Keratinocyte (primary cell): ENCODE measurements at regions not wholly inside any gene's neighbourhood (a gene's known extent, or its start where the extent isn't known, plus 50 kb on each side); places are given as distances from the start of the nearest gene placed in this dataset.

Experiments used
- DNase-seq: peaks from one replicate; pipeline ENCODE4 v3.0.0-alpha.2; 2011; ENCODE audit warnings: low read depth, missing footprints, low spot score
- FAIRE-seq: peaks from 2 replicates; lab custom pipeline; 2011; peaks lifted over from hg19 to GRCh38; lab: Jason Lieb, UNC
- H2AFZ ChIP-seq: 2 replicates; pipeline ENCODE4 v1.6.0; 2012; ENCODE audit warnings: low read length, control low read depth, inconsistent platforms; ENCODE audit not compliant: control insufficient read depth
- H3K27ac ChIP-seq: 2 replicates; pipeline ENCODE4 v1.5.1; 2011; ENCODE audit warnings: low read length; ENCODE audit not compliant: control insufficient read depth, insufficient read depth
- H3K27me3 ChIP-seq: 3 replicates; pipeline ENCODE4 v1.6.0; 2011; ENCODE audit warnings: low read length; ENCODE audit not compliant: control insufficient read depth, insufficient read depth; ENCODE audit errors: extremely low read depth
- H3K36me3 ChIP-seq, 2 experiments: 2 replicates in 1 of 2; 3 replicates in 1 of 2; pipeline ENCODE4 v1.5.1; 2011; ENCODE audit warnings: low read length in 2 of 2, mild to moderate bottlenecking in 1 of 2; ENCODE audit not compliant: control insufficient read depth in 2 of 2, insufficient read depth in 2 of 2; ENCODE audit errors: extremely low read depth in 1 of 2
- H3K4me1 ChIP-seq: 3 replicates; pipeline ENCODE4 v1.5.1; 2011; ENCODE audit warnings: low read length; ENCODE audit not compliant: control insufficient read depth, insufficient read depth; ENCODE audit errors: extremely low read depth
- H3K4me2 ChIP-seq: 3 replicates; pipeline ENCODE4 v1.6.0; 2011; ENCODE audit warnings: low read depth, low read length; ENCODE audit not compliant: control insufficient read depth, insufficient read depth; ENCODE audit errors: extremely low read depth
- H3K4me3 ChIP-seq, 3 experiments: fragments of 200-600 bp in 1 of 3; sonication (generic) in 1 of 3; 2 replicates in 2 of 3; 3 replicates in 1 of 3; pipeline ENCODE4 v1.5.1; 2011 to 2016; ENCODE audit warnings: low read length in 3 of 3, mild to moderate bottlenecking in 3 of 3, control low read depth in 2 of 3, inconsistent platforms in 1 of 3, low read depth in 1 of 3, mixed read lengths in 1 of 3, mixed run types in 1 of 3, moderate library complexity in 1 of 3; ENCODE audit not compliant: control insufficient read depth in 2 of 3, insufficient read depth in 2 of 3; ENCODE audit errors: extremely low read depth in 1 of 3
- H3K79me2 ChIP-seq: 2 replicates; pipeline ENCODE4 v1.6.0; 2012; ENCODE audit warnings: low read length; ENCODE audit not compliant: control insufficient read depth, insufficient read depth
- H3K9ac ChIP-seq: 3 replicates; pipeline ENCODE4 v1.6.0; 2011; ENCODE audit warnings: low read length; ENCODE audit not compliant: control insufficient read depth, insufficient read depth; ENCODE audit errors: extremely low read depth
- H3K9me1 ChIP-seq: 3 replicates; pipeline ENCODE4 v1.6.0; 2011; ENCODE audit warnings: low read length; ENCODE audit not compliant: control insufficient read depth, insufficient read depth; ENCODE audit errors: extremely low read depth
- H3K9me3 ChIP-seq: 2 replicates; pipeline ENCODE4 v1.5.1; 2012; ENCODE audit warnings: low read depth, low read length; ENCODE audit not compliant: control insufficient read depth
- H4K20me1 ChIP-seq: 3 replicates; pipeline ENCODE4 v1.6.0; 2011; ENCODE audit warnings: low read length; ENCODE audit not compliant: control insufficient read depth, insufficient read depth; ENCODE audit errors: extremely low read depth
- CTCF ChIP-seq, 3 experiments: IDR thresholded peaks in 1 of 3; conservative IDR thresholded peaks in 1 of 3; optimal IDR thresholded peaks in 1 of 3; 2 replicates in 2 of 3; 3 replicates in 1 of 3; pipeline versions ENCODE3 to v1.5.1; 2011; ENCODE audit warnings: low read length in 3 of 3, mild to moderate bottlenecking in 3 of 3, moderate library complexity in 2 of 3, control low read depth in 1 of 3, inconsistent platforms in 1 of 3; ENCODE audit not compliant: insufficient read depth in 2 of 3; ENCODE audit errors: extremely low read depth in 1 of 3
- EZH2 ChIP-seq: IDR thresholded peaks from one replicate; pipeline ENCODE4 v1.6.1; 2012; ENCODE audit warnings: inconsistent platforms, mild to moderate bottlenecking, low read length, moderate library complexity
- dilution Hi-C: fragments of 300-500 bp; cut with MboI; formaldehyde crosslinking; loops from one replicate; pipeline ENCODE4 v1.7.0; 2020; ENCODE audit warnings: low sequenced_read_pairs; ENCODE audit not compliant: extremely low pct_ligation_motif_present

GRCh38 chr16:51085271-51085670, 65.8 kb downstream of the SALL1 start:
- no peak for TF ChIP-seq EZH2
- no peak for TF ChIP-seq CTCF (optimal IDR thresholded peaks at IDR 0.05 in 1 of 3, IDR thresholded peaks at IDR 0.05 in 1 of 3, conservative IDR thresholded peaks at IDR 0.05 in 1 of 3; ENCODE audit: extremely low read depth in 1 of 3, insufficient read depth in 2 of 3, low read length in 3 of 3)
- Histone ChIP-seq H3K4me1 (no peaks in the 10 kb centered on the region), H3K4me2 (no peak overlapping the region), H3K9ac (no peak overlapping the region), H3K27ac (no peak overlapping the region), H3K36me3 (no peaks in the 10 kb centered on the region), H3K9me3 (no peaks in the 10 kb centered on the region), H3K27me3 (no peaks in the 10 kb centered on the region), H2AFZ (no peak overlapping the region), H3K4me3 (no peak overlapping the region), H3K9me1 (no peaks in the 10 kb centered on the region), H4K20me1 (no peaks in the 10 kb centered on the region), H3K79me2 (no peaks in the 10 kb centered on the region)
- dilution Hi-C loops: no loop called here
- FAIRE-seq (no peak), DNase-seq (no peak)

- dilution Hi-C loops: no loop called here
- Histone ChIP-seq H3K9me3 (no peaks in the 10 kb centered on the region), H3K27me3 (no peaks in the 10 kb centered on the region), H3K4me1 (no peaks in the 10 kb centered on the region), H3K4me3 (no peak overlapping the region), H3K79me2 (no peaks in the 10 kb centered on the region), H3K27ac (no peak overlapping the region), H3K36me3 (no peaks in the 10 kb centered on the region), H2AFZ (no peak overlapping the region), H4K20me1 (no peaks in the 10 kb centered on the region), H3K9ac (no peak overlapping the region), H3K9me1 (no peaks in the 10 kb centered on the region), H3K4me2 (no peak overlapping the region)
- DNase-seq (no peak), FAIRE-seq (no peak)
- TF ChIP-seq CTCF (optimal IDR thresholded peaks at IDR 0.05 in 1 of 3, IDR thresholded peaks at IDR 0.05 in 1 of 3, conservative IDR thresholded peaks at IDR 0.05 in 1 of 3; ENCODE audit: extremely low read depth in 1 of 3, insufficient read depth in 2 of 3, low read length in 3 of 3) (no peak), EZH2 (no peak)
Observed at GRCh38 chr16:51084074-51084928, 66.8 kb downstream of the SALL1 start.
